NCI-H1092 treated with DMSO at 0.1 percent for 48 hours (cell line): ENCODE measurements at regions not wholly inside any gene's neighbourhood (a gene's known extent, or its start where the extent isn't known, plus 50 kb on each side); places are given as distances from the start of the nearest gene placed in this dataset.
A peak's percentile ranks its signal among the peaks of the same experiment; 100 is the strongest.

Experiments used
- DNase-seq: peaks from one replicate; lab custom pipeline; 2025; lab: John Stamatoyannopoulos, UW

DNA sequence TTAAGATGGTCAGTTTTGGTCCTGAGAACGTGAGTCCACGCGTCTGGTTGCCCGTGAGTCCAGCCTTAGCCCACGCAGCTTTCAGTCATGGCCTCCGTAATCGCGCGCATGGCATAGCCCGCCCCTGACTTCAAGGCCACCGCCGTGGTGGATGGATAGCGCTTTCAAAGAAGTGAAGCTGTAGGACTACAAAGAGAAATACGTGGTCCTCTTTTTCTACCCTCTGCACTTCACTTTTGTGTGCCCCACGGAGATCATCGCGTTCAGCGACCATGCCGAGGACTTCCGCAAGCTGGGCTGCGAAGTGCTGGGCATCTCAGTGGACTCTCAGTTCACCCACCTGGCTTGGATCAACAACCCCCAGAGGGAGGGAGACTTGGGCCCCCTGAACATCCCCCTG, 142.0 kb upstream of the MCHR2 start:
- no peak for DNase-seq

- DNase-seq, result no peak
Measured at GRCh38 chr6:100134703-100135102, 140.7 kb upstream of the MCHR2 start.

DNA sequence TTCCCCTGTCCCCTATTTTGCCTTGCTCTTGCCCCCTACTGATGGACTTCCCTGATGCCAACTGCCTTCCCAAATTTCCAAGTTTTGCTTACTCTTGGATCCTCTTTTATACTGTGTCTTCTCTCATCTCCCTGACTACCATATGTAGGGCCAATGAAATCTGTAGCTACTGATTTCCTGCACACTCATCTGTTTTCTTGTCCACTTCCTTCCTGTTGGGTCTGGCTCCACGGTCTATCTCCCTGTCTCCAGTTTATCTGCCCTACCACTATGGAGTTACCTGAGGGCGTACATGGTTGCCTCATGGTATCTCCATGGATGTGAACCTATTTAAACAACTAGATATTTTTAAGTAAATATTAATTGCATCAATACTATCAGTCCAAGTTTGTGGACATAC, 140.3 kb upstream of the MCHR2 start:
- DNase-seq, result no peak

- DNase-seq, result no peak
Measured at GRCh38 chr6:100132005-100132404, 138.0 kb upstream of the MCHR2 start.

DNA sequence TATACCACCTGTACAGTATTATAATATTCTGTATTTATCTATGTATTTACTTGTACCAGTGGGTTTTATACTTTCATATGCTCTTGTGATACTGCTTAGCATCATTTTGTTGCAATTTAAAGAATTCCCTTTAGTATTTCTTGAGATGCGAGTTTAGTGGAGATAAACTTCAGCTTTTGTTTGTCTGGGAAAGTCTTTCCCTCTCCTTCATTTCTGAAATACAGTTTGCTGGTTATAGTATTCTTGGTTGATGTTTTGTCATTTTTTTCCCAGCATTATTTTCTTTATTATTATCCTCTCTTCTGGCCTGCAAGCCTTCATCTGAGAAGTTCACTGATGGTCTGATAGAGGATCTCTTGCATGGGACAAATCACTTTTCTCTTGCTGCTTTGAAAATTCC, 136.6 kb upstream of the MCHR2 start:
- no peak for DNase-seq

DNA sequence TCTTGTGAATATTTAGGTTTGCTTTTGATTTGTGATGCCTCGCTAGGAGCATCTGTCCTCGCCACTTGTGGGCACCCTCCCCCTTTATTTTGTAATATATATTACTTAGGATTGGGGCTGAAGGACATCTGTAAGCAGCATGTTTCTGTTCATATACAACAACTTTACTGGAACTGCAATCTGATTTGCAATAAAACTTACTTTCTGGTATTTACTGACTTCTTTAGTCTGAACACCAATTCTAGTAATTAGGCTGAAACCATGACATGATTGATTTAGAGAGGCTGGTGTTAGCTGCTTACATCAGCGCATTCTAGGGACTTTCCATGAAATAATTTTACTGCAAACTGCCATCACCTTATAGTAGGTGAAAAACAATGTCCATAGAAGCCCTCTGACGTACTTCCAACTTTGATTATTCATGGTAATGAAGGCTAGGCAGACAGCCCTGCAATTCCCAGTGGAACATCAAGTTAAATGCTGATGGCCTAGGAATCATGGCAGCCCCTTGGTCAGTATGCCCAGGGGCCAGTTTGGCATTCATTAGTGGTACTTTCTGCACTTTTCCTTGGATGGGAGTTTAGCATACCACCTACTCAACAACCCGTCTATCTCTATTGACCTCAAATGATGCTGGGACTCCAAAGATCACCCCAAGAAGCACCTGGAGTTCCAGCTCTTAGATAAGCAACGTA, 132.9 kb upstream of the MCHR2 start:
- DNase-seq, result no peak

GRCh38 chr6:100121854-100122609, 128.0 kb upstream of the MCHR2 start:
- DNase-seq, result no peak

DNA sequence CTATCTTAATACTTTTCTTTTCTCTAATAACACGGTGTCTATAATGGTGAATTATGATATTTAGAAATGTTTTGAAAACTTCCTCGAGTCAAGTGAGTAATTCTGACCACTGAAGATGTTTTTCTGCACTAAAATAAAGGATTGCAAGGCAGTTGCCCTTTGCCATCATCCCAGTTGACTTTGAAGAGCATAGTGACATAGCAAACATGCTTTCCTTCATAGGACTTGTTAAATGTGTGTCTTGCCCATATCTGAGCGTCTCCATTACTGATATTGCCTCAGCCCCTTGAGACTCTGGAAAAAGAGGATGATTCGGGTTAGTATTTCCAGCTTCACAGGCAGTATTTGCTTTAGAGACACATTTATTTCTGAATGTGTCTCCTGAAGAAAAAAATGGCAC, 125.2 kb upstream of the MCHR2 start:
- DNase-seq, result no peak

DNA sequence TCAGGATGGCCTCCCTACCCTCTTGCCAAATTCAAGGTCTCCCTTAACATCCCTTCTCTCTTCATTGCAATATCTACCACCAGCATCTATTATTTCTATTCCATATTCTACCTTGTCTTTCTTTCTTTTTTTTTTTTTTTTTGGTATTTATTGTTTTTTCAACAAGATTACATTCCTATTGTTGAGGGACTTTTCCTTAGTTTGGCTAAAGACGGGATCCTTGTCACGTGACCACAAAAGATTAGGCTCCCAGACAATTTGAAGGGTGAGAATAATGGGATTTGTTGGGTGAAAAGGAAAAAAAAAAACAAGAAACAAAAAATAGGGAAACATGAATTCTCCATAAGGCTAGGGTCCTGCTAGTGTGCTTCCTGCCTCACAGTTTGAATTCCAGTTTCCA, 124.3 kb upstream of the MCHR2 start:
- no peak for DNase-seq

GRCh38 chr6:100117680-100118079, 123.7 kb upstream of the MCHR2 start:
- no peak for DNase-seq

DNA sequence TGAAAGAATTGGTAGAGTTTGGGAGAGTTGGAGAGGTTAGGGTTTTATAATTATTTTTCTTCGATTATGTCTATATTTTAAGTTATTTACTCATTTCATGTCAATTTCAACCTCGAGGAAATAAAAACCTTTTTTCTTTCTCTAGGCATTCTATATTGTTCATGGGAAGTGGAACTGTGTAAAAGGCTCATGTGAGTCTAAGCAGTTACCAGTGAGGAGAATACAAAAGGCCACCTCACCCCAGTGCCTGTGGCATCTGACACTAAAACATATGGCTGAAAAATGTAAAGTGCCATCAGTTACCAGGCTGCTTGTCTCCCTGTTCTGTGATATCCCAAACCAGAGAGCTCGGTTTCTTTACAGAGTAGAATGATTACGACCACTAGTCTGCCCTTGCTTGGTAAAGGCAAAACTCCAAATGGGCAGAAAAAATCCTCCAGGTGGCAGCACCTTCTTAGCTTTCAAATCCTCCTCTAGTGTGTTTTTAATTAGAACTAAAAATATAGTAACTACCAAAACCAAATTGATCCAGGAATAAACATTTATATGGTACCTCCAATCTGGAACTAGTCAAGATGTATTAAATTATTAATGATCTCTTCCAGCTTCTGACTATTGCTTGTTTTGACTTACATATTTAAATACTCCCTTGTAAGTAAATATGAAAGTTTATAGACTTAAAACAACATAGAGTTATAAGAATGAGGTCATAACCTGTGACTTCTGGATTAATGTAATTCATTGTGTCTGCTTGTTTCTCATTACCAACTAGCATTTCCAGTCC, 122.6 kb upstream of the MCHR2 start:
- peak; percentile 90 for DNase-seq

DNA sequence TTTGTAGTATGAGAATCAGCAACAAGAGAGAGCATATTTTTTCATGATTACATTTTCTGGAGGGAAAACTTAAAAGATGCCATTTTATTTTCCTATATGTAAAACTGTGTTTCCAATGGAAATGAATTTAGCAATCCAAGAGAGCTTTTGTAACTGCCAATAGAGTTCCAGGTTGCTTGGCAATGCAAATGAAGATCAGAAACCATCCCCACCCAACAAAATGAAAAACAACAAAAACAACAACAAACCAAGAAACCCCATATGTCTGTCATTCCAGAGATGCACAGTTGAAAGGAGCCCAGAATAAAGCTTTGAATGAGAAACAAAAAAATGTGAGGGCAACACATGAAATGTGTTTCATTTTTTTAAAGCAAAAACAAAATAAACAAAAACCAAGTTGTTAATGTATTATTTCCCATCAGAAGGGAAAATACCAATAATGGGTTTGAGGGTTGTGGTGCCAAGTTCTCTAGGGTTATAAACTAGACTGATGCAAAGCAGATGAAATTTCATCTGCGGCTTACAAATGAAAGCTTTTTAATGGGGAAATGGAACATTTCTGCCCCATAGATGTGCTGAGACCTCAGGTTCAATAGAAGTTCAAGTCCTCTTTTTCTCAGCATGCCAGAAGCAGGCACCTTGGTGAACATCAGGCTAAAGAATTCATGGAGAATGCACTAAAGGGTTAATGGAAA, 121.5 kb upstream of the MCHR2 start:
- peak; percentile 13 for DNase-seq

DNA sequence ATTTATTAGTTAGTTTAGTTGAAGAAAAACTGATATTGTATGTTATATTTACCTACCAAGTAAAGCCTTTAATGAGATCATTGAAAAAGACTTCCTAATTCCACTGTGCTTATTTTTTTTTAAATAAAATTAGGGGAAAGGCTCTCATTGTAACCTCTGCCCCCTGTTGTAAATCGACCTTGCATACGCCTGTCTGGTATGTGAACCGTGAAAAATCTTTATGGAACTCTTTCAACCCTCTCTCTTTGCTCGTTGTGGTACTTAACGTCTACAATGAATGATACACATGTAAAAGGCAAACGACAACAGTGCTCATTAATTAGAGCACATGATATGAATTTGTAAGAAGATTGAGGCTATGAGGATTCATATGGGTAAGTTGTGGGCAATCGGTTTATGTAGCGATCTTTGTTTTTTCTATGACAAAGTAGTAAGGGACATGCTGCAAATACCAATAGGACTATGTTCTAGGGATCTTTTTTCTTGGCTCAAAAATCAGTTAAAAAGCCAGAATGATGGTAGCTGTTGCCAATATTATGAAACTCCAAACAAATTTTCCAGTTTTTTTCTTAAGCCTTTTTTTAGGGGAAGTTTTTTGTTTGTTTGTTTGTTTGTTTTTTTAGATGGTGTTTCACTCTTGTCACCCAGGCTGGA, 119.0 kb upstream of the MCHR2 start:
- DNase-seq, result peak; percentile 19

- DNase-seq, result no peak
Measured at GRCh38 chr6:100105919-100106529, 112.0 kb upstream of the MCHR2 start.

DNA sequence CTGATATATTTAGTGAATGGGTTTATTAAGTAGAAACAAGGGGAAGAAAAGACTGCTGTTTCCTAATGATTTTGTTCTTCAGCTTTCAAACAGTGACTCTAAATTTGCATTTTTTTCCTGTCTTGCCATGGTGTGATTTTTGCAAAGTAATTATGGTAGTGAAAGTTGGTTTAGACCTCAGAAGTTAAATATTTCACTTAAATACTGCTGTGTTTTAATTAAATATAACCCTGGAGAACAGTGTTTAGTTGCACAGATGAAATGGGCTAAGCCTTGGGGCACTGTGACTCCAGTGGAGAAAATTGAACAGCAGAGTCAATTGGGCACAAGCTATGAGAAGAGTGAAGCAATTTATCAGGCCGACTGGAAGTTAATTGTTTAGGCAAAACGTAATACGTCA, 111.1 kb upstream of the MCHR2 start:
- DNase-seq, result no peak

GRCh38 chr6:100103931-100104330, 109.9 kb upstream of the MCHR2 start:
- no peak for DNase-seq

- DNase-seq, result no peak
Measured at GRCh38 chr6:100103194-100103593, 109.2 kb upstream of the MCHR2 start.

DNA sequence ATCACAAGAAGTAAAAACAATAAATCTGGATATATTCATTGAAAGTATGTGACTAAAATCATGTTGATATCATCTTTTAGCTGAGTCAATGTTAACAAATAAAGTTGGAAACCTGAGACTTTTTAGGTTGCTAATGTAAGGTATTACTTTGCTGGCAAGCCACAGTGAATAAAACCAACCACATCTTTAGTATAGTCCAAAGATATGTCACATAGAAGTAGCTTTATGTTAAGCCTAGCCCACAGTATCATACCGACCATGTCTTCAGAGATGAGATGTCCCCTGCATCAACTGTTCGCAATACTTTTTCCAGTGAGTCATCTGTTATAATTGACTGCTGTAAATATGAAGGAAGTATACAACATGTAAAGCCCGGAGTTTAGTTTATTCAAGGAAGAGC, 107.6 kb upstream of the MCHR2 start:
- DNase-seq, result no peak

DNA sequence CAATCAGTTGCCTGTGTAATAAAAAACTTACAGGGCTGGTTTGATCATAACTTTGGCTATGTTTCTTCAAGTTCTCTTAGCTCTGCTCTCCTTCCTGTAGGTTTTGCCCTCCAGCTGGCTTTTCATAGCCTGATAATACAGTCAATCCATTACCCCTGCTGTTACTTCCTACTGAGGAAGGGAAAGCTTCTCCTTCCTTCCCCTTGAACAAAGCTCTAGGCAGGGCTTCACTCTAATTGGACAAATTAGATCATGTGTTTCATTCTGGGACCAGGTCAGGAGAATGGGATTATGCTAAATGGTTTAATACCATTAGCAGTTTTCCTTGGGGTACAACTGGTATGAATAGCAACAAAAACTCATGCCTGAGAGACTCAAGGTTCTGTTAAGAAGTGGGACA, 106.8 kb upstream of the MCHR2 start:
- DNase-seq, result no peak

DNA sequence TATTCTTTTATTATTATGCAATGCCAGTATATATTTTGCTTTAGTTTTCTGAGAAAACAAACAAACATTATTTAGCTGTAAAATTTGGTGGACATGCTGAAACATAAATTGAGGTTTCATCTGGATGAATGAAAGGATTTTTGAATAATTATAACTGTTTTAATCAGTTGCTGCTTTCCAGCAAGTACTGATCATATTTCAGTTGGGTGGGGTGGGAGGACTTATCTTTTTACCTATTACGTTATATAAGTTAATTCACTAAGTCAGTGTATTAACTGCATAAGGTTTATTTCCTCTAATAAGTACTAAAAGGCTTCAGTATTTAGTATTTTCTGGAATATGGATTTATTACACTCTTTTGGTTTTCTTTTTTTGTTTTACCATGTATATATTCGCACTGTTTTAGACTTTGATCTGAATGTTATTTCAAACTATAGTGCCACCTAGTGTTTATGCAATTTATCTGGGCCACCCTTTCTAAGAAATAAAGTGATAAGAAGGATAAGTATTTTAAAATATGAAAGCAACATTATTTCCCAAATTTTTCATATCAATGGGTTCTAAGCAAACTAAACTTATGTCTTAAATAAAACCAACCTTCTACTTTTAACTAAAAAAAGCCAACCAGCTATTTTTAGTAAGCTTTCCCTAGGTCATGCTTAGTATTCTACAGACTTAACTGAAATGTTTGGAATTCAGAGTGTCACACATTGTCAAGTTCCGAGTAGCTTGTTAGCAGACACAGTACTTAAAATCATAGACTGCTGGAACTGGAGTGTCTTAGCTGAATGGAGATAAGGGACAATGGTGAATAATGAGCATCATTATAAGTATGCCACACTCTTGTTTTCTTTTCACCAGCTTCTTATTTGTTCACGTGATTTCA, 105.4 kb upstream of the MCHR2 start:
- peak; percentile 60 for DNase-seq
